AG04450 (cell line): ENCODE measurements at regions not wholly inside any gene's neighbourhood (a gene's known extent, or its start where the extent isn't known, plus 50 kb on each side); places are given as distances from the start of the nearest gene placed in this dataset.

Experiments
- CTCF ChIA-PET: fragments of 300-600, 350-600 bp; formaldehyde crosslinking; extraction: SDS; loops from one replicate; lab custom pipeline; 2022; ENCODE audit warnings: antibody characterized with exemption, inconsistent platforms; lab: Charles Lee
- POLR2A ChIA-PET: fragments of 350-600 bp; formaldehyde crosslinking; extraction: SDS; loops from one replicate; lab custom pipeline; 2021; ENCODE audit warnings: antibody characterized with exemption, inconsistent platforms; lab: Yijun Ruan, JAX
- DNase-seq: peaks from one replicate; pipeline ENCODE4 v3.0.0-alpha.2; 2011; ENCODE audit warnings: low read depth, low spot score
- H3K27ac ChIP-seq: one replicate; pipeline ENCODE4 v1.5.1; 2012; ENCODE audit warnings: low read depth, low read length, control low read depth
- H3K27me3 ChIP-seq: one replicate; pipeline ENCODE4 v1.6.0; 2012; ENCODE audit warnings: low read length; ENCODE audit not compliant: control insufficient read depth, insufficient read depth
- H3K4me3 ChIP-seq: 2 replicates; pipeline ENCODE4 v1.5.1; 2011; ENCODE audit warnings: mild to moderate bottlenecking, low read depth, low read length, control low read depth
- H3K9me3 ChIP-seq: 2 replicates; pipeline ENCODE4 v1.5.1; 2012; ENCODE audit warnings: low read length; ENCODE audit not compliant: control insufficient read depth, insufficient read depth
- CTCF ChIP-seq: IDR thresholded peaks from 2 replicates; pipeline ENCODE4 v1.5.1; 2011; ENCODE audit warnings: low read depth, low read length, control low read depth, inconsistent platforms

GRCh38 chr2:157181234-157181633 is 76.3 kb upstream of the GALNT5 start:
- Histone ChIP-seq H3K9me3 (no peaks in the 10 kb centered on the region), H3K27me3 (no peaks in the 10 kb centered on the region), H3K4me3 (no peak overlapping the region), H3K27ac (no peak overlapping the region)
- ChIA-PET POLR2A (interaction anchor here (0.6 kb wide), 1 partner anchor 845 kb away, joined by 4 read pairs; no protein-coding TSS in a partner anchor), CTCF (interaction anchor here (0.7 to 3.4 kb wide), 7 partner anchors 12 to 1805 kb away, joined by 3 to 22 read pairs (median 3); no protein-coding TSS in a partner anchor)
- TF ChIP-seq CTCF: no peak
- DNase-seq: no peak

- H3K9me3 ChIP-seq: no peaks in the 10 kb centered on the region
- DNase-seq: no peak
- POLR2A ChIA-PET: interaction anchor here (0.9 to 2.0 kb wide), 2 partner anchors 8 to 126 kb away, joined by 4 to 11 read pairs; no protein-coding TSS in a partner anchor
- no peak for TF ChIP-seq CTCF
- H3K27ac ChIP-seq: peak overlapping the region; percentile 92
- CTCF ChIA-PET: interaction anchor here (1.3 kb wide), 1 partner anchor 1805 kb away, joined by 3 read pairs; no protein-coding TSS in a partner anchor
- no peaks in the 10 kb centered on the region for H3K27me3 ChIP-seq
- H3K4me3 ChIP-seq: no peak overlapping the region
Measured at GRCh38 chr2:157182204-157182709, 75.2 kb upstream of the GALNT5 start.

GRCh38 chr2:157182834-157183396 is 74.6 kb upstream of the GALNT5 start:
- Histone ChIP-seq H3K9me3 (no peaks in the 10 kb centered on the region), H3K27ac (peak overlapping the region; percentile 92), H3K4me3 (no peak overlapping the region), H3K27me3 (no peaks in the 10 kb centered on the region)
- DNase-seq: peak; percentile 85
- ChIA-PET POLR2A (interaction anchor here (0.9 to 2.0 kb wide), 2 partner anchors 9 to 127 kb away, joined by 4 to 11 read pairs; no protein-coding TSS in a partner anchor), CTCF (interaction anchor here (0.7 to 2.0 kb wide), 6 partner anchors 11 to 1805 kb away, joined by 3 to 20 read pairs (median 5); no protein-coding TSS in a partner anchor)
- no peak for TF ChIP-seq CTCF

- TF ChIP-seq CTCF: no peak
- ChIA-PET POLR2A (interaction anchor here (0.7 kb wide), 1 partner anchor 128 kb away, joined by 6 read pairs; no protein-coding TSS in a partner anchor), CTCF (interaction anchor here (0.7 to 2.0 kb wide), 8 partner anchors 10 to 1805 kb away, joined by 3 to 20 read pairs (median 10); no protein-coding TSS in a partner anchor)
- no peaks in the 10 kb centered on the region for H3K9me3 ChIP-seq
- no peaks in the 10 kb centered on the region for H3K27me3 ChIP-seq
- no peak overlapping the region for H3K27ac ChIP-seq
- no peak overlapping the region for H3K4me3 ChIP-seq
- no peak for DNase-seq
Measured at GRCh38 chr2:157184161-157184895, 73.2 kb upstream of the GALNT5 start.
